ENCODE measurements at regions not wholly inside any gene's neighbourhood (a gene's known extent, or its start where the extent isn't known, plus 50 kb on each side); places are given as distances from the start of the nearest gene placed in this dataset.

- no peak for DNase-seq (ENCODE audit: low read depth in 2 of 3, low spot score in 1 of 3)
Observed at GRCh38 chr16:73543970-73544599, 496.2 kb upstream of the ZFHX3 start.

GRCh38 chr16:73543331-73543969, 495.5 kb upstream of the ZFHX3 start:
- DNase-seq (ENCODE audit: low read depth in 2 of 3, low spot score in 1 of 3) = no peak

- no peak for DNase-seq (ENCODE audit: low read depth in 2 of 3, low spot score in 1 of 3)
Observed at GRCh38 chr16:73542885-73543284, 495.0 kb upstream of the ZFHX3 start.

GRCh38 chr16:73537921-73538320, 490.0 kb upstream of the ZFHX3 start:
- no peak for DNase-seq (ENCODE audit: low read depth in 2 of 3, low spot score in 1 of 3)

GRCh38 chr16:73536931-73537330, 489.0 kb upstream of the ZFHX3 start:
- no peak for DNase-seq (ENCODE audit: low read depth in 2 of 3, low spot score in 1 of 3)

GRCh38 chr16:73531021-73531420, 483.1 kb upstream of the ZFHX3 start:
- no peak for DNase-seq (ENCODE audit: low read depth in 2 of 3, low spot score in 1 of 3)

GRCh38 chr16:73530529-73530928, 482.6 kb upstream of the ZFHX3 start:
- DNase-seq (ENCODE audit: low read depth in 2 of 3, low spot score in 1 of 3) = no peak

GRCh38 chr16:73529303-73530012, 481.5 kb upstream of the ZFHX3 start:
- no peak for DNase-seq (ENCODE audit: low read depth in 2 of 3, low spot score in 1 of 3)

GRCh38 chr16:73527187-73527586, 479.3 kb upstream of the ZFHX3 start:
- no peak for DNase-seq (ENCODE audit: low read depth in 2 of 3, low spot score in 1 of 3)

- DNase-seq (ENCODE audit: low read depth in 2 of 3, low spot score in 1 of 3) = no peak
Observed at GRCh38 chr16:73526011-73526804, 478.3 kb upstream of the ZFHX3 start.

- no peak for DNase-seq (ENCODE audit: low read depth in 2 of 3, low spot score in 1 of 3)
Observed at GRCh38 chr16:73523209-73523608, 475.3 kb upstream of the ZFHX3 start.

- DNase-seq (ENCODE audit: low read depth in 2 of 3, low spot score in 1 of 3) = no peak
Observed at GRCh38 chr16:73521499-73521898, 473.6 kb upstream of the ZFHX3 start.

GRCh38 chr16:73515616-73516015, 467.7 kb upstream of the ZFHX3 start:
- no peak for DNase-seq (ENCODE audit: low read depth in 2 of 3, low spot score in 1 of 3)

GRCh38 chr16:73510852-73511251, 462.9 kb upstream of the ZFHX3 start:
- no peak for DNase-seq (ENCODE audit: low read depth in 2 of 3, low spot score in 1 of 3)

GRCh38 chr16:73506568-73507056, 458.7 kb upstream of the ZFHX3 start:
- DNase-seq (ENCODE audit: low read depth in 2 of 3, low spot score in 1 of 3) = no peak

- no peak for DNase-seq (ENCODE audit: low read depth in 2 of 3, low spot score in 1 of 3)
Observed at GRCh38 chr16:73505577-73505976, 457.6 kb upstream of the ZFHX3 start.

GRCh38 chr16:73504591-73505575, 457.0 kb upstream of the ZFHX3 start:
- DNase-seq (ENCODE audit: low read depth in 2 of 3, low spot score in 1 of 3) = no peak

GRCh38 chr16:73503093-73503492, 455.2 kb upstream of the ZFHX3 start:
- DNase-seq (ENCODE audit: low read depth in 2 of 3, low spot score in 1 of 3) = no peak

- no peak for DNase-seq (ENCODE audit: low read depth in 2 of 3, low spot score in 1 of 3)
Observed at GRCh38 chr16:73499276-73499675, 451.3 kb upstream of the ZFHX3 start.

- no peak for DNase-seq (ENCODE audit: low read depth in 2 of 3, low spot score in 1 of 3)
Observed at GRCh38 chr16:73485880-73486279, 438.0 kb upstream of the ZFHX3 start.
